Stimulated activated CD8-positive, alpha-beta memory T cell treated with anti-CD3 and anti-CD28 coated beads, Interleukin-15, amount 100 ng/mL, for 48 hours (primary cell): ENCODE measurements at regions not wholly inside any gene's neighbourhood (a gene's known extent, or its start where the extent isn't known, plus 50 kb on each side); places are given as distances from the start of the nearest gene placed in this dataset.

ENCODE experiments used
- DNase-seq, 2 donors: peaks; one replicate each; pipeline ENCODE4 v3.0.0-alpha.2; 2020; ENCODE audit warnings: low read depth in 2 of 2

DNA sequence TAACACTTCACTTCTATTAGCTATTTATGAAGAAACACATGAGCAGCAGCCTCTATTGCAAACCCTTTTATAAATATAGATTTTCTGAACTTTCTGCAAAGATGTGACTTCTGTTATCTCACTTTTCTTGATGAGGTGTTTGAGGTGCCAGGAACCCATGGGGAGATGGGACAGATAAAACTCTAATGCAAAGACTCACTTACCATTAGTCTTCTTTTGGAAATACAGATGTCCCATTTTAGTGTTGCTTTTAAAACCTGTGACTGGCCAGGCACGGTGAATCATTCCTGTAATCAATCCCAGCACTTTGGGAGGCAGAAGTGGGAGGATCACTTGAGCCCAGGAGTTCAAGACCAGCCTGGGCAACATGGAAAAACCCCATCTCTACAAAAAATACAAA is 171.3 kb upstream of the GAS1 start:
- no peak for DNase-seq

DNA sequence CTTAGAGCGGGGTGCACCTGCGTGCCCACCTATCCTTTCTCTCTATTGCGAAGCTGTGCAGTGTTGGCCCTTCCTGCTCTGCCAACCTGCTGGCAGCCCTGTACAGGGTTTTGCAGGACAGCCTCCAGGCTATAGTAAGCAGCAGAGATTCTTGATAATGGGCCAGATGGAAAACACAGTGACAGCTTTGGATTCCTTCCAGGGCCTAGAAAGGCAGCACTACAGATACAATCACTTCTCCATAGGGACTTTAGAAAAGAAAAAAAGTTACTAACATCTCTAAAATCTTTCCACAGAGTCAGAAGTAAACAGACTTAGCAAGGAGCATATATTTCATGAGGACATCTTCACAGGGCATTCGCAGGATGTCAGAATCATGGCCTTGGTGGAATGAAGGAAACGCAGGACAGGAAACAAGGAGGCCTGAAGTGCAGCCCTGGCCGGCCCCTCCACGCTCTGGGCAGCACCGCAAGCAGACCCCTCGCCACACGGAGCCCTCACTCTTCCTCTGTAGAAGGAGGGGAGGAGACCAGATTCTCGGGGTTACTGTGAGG is 172.1 kb upstream of the GAS1 start:
- DNase-seq, result no peak

DNA sequence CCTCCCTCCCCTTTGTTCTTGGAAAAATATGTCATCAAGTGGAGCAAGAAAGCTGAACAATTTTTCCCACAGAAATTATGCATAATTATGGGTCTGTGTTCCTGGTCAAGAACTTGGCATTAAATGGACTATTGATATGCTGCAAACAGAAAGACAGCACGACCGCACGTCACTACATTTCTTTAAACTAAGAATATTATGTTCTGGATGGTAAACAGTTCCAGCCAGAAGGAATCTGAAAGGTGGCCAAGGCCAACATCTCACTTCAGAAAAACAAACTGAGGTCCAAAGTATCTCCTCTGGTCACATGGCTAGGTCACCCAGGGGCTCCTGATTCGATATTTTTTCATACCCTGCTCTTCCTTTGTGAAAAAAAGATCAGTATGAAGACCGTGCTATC is 173.3 kb upstream of the GAS1 start:
- no peak for DNase-seq

GRCh38 chr9:87122947-87123685 is 175.8 kb upstream of the GAS1 start:
- DNase-seq, result no peak

GRCh38 chr9:87123830-87124229 is 176.5 kb upstream of the GAS1 start:
- DNase-seq, result no peak

- DNase-seq, result no peak
These were observed 178.5 kb upstream of the GAS1 start for GRCh38 chr9:87125819-87126218.

DNA sequence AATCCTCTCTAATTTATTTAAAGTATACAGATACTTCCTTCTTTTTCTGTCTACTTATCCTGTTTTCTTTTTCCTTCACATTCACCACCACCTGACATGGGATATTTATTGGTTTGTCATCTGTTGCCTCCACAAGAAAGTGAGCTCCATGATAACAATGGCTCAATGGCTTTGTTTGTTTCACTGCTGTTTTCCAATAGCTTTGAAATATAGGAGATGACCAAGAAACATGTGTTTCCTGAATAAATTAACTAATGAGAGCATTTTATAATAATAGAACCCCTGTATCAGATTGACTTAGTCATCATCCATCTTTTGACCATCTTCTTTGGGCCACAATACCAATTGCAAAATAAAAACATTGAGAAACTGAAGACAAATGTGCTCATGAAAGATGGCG is 180.2 kb upstream of the GAS1 start:
- no peak for DNase-seq

DNA sequence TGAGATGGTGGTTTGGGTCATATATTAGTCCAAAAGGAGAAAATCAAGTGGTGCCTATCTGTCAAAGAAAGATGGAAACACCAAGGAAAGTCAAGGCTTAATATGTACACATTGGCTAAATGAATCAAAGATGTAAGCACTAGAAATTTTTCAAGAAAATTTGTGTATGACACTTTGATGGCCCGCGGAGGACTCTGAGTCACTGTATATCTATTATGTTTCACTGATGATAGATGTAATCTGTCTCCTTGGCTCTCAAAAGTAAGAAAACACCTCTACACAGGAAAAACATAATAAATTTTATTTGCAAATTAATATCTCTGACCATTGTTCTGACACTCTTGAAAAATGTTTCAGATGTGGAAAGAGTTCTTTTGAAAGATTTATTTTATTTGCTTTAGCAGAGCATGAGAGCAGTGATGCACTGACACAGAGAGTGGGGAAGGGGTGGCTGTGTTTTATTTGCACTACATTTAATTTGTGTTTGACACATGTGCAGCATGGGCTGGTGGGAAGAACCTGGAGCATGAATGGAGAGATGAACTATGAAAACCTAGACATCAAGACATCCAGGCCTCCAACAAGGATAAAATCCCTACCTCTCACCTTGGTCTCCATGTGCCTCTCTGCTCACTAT is 180.8 kb upstream of the GAS1 start:
- DNase-seq, result no peak

- DNase-seq, result no peak
These were observed 181.7 kb upstream of the GAS1 start for GRCh38 chr9:87128844-87129493.

DNA sequence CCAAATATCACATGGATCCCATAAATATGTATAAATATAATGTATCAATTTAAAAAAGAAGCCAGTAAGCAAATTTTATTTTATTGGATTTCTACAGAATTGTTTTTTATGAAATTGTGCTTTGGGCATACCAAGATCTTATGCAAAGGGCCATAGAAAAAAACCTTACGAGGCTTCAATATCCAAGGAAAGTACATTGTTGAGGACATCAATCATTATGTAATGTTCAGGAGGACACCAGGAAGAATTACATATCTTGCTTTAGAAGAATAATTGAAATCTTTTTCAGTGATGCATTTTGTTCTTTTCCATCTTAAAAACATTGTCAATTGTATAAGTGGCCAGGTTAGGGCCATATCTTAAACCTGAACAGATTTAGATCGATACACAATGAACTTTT is 187.8 kb upstream of the GAS1 start:
- DNase-seq, result no peak

GRCh38 chr9:87137718-87138117 is 190.4 kb upstream of the GAS1 start:
- no peak for DNase-seq

DNA sequence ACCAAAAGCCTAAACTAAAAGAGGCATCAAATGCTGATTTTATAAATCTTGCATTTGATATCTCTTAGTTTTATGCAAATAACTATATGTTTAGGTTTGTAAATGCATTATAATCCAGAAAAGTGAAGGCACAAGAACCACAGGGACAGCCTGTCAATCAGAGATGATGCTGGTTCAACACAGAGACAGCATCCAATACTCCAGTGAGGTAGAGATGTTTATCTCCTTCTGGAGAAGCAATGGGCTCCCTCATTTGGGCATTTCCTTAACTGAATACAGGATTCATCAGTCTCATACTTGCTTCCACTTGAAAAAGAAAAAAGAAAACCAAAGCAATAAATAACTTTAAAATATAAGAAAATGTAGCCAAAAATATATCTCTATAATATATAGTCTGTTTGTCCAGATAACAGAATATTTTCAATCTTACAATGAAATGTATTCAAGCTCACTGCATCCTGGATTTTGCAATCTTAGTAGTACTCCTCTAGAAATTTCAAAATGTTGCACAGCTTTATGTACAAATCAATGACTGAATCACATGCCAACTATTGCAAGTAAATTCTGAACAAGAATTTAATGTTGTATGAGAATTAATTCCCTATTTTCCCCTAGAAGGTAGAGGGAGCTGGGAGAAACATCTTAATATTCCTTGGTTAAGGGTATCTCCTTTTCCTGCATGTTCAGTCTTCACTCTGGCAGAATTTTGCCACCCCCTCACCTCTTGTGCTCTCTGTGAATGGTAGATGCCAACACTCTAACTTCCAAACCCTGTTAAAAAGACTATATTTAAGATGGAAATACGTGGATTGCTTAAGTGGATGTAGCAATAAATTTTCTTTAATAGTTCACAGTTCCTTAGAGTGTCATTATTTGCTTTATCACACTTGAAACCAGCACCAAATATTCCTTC is 191.1 kb upstream of the GAS1 start:
- no peak for DNase-seq

DNA sequence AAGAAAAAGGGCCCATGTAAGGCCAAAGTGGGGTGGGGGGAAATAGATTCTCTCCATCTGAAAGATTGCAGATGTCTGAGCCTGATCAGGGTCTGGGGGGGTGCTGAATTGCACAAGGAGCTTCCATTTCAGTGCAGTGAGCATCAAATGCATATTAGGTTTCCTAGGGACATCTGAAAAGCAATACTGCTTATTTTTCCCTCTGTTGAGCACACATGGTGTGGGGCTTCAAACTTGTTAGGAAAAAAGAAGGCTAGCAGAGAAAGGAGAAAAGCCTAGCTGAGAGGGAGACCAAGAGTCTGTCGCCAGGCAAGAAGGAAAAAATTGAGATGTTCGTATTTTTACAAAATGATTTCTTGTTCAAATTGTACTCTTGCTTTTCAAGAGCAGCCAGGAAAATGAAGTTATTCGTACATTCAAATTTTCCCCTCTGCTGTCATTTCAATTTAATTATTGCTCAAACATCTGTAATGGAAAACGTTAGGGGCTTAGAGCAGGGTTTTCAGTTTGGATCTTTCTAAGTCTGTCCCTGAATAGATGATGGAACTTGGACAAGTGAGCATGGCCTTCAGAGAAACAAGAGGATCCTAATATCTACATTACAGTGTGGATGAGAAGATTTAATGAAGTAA is 191.9 kb upstream of the GAS1 start:
- no peak for DNase-seq

DNA sequence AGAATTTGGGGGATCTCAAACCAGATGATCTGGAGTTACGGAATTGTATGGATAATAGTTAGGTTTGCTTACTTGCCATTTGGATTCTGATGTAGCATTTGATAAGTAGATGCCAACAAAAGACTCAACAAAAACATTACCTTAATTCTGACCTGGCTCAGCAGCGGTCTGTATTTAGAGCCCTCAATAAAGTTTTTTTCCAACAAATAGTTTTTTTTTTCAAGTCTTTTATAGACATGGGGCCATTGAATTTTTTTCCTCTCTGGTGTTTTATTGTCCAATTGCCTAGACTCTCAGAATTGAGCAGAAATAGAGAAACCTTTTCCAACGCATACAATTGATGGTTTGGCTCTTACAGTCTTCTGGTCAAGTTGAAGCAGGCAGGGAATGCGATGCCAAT is 192.8 kb upstream of the GAS1 start:
- no peak for DNase-seq

GRCh38 chr9:87140605-87141109 is 193.4 kb upstream of the GAS1 start:
- DNase-seq, result no peak

- no peak for DNase-seq
These were observed 193.8 kb upstream of the GAS1 start for GRCh38 chr9:87141124-87141523.

GRCh38 chr9:87146933-87147332 is 199.6 kb upstream of the GAS1 start:
- no peak for DNase-seq

GRCh38 chr9:87147839-87148238 is 200.5 kb upstream of the GAS1 start:
- no peak for DNase-seq

GRCh38 chr9:87148331-87149104 is 201.2 kb upstream of the GAS1 start:
- no peak for DNase-seq

DNA sequence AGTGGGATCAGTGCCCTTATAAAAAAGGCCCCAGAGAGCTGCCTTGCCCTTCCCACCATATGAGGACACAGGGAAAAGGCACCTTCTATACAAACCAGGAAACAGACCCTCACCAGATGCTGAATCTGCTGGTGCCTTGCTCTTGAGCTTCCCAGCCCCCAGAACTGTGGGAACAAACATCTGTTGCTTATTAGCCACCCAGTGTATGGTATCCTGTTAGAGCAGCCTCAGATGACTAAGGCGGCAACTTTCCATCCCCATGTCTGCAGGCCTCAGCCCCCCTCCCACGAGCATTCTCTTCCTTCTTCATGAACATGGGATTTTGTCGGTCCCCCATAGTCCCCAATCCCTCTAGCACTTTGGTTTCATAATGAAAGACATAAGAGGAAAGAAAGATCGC is 202.5 kb upstream of the GAS1 start:
- no peak for DNase-seq
